ENCODE measurements at regions not wholly inside any gene's neighbourhood (a gene's known extent, or its start where the extent isn't known, plus 50 kb on each side); places are given as distances from the start of the nearest gene placed in this dataset.

DNA sequence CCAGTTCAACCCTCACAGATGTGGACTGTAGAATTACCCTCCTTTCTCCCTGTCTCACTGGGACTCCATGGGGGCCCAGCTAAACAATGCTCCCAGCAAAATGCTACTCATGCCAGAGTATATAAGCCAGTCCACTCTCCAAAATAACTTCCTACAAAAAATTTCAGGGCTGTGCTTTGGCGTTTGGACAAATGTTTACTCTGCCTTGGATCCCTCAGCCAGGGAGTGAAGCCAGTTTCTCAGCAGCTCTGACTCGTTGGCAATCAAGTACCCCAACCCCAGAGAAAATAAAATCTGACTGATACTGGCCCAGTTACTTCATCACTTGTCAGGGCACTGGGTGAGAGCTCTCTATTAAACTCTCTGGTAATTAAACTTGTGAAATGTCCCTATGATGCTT is 250.4 kb downstream of the TSHZ3 start:
- no peak for TF ChIP-seq EZH2 (IDR thresholded peaks at IDR 0.05)
- TF ChIP-seq, protein P1, sequence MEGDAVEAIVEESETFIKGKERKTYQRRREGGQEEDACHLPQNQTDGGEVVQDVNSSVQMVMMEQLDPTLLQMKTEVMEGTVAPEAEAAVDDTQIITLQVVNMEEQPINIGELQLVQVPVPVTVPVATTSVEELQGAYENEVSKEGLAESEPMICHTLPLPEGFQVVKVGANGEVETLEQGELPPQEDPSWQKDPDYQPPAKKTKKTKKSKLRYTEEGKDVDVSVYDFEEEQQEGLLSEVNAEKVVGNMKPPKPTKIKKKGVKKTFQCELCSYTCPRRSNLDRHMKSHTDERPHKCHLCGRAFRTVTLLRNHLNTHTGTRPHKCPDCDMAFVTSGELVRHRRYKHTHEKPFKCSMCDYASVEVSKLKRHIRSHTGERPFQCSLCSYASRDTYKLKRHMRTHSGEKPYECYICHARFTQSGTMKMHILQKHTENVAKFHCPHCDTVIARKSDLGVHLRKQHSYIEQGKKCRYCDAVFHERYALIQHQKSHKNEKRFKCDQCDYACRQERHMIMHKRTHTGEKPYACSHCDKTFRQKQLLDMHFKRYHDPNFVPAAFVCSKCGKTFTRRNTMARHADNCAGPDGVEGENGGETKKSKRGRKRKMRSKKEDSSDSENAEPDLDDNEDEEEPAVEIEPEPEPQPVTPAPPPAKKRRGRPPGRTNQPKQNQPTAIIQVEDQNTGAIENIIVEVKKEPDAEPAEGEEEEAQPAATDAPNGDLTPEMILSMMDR (IDR thresholded peaks at IDR 0.05) = no peak

Measured in neural progenitor cell (in vitro differentiated cells).